Esophagus muscularis mucosa (tissue), 4 donors: ENCODE measurements at regions not wholly inside any gene's neighbourhood (a gene's known extent, or its start where the extent isn't known, plus 50 kb on each side); places are given as distances from the start of the nearest gene placed in this dataset.

Source experiments
- DNase-seq: peaks from one replicate; pipeline ENCODE4 v3.0.0-alpha.2; 2017; ENCODE audit errors: extremely low spot score
- H3K27ac ChIP-seq, 4 donors: fragments of 200-600 bp; sonication (generic); replicated peaks in 1 of 4; 1 replicate in 3 of 4; 2 replicates in 1 of 4; pipeline ENCODE4 v1.5.1; 2016 to 2019; ENCODE audit warnings: mild to moderate bottlenecking in 1 of 4
- H3K27me3 ChIP-seq, 4 donors: fragments of 200-600 bp; sonication (generic); one replicate each; pipeline versions ENCODE4 v1.5.1 to v1.6.0; 2016 to 2019
- H3K36me3 ChIP-seq, 4 donors: fragments of 200-600 bp; sonication (generic); one replicate each; pipeline ENCODE4 v1.5.1; 2016 to 2019
- H3K4me1 ChIP-seq, 4 donors: fragments of 200-600 bp; sonication (generic); one replicate each; pipeline ENCODE4 v1.5.1; 2016 to 2019
- H3K4me3 ChIP-seq, 4 donors: fragments of 200-600 bp; sonication (generic); 1 replicate in 2 of 4; 2 replicates in 2 of 4; pipeline ENCODE4 v1.5.1; 2016 to 2019; ENCODE audit warnings: mild to moderate bottlenecking in 4 of 4, moderate library complexity in 1 of 4
- H3K9me3 ChIP-seq, 4 donors: fragments of 200-600 bp; sonication (generic); 1 replicate in 3 of 4; 2 replicates in 1 of 4; pipeline ENCODE4 v1.5.1; 2016 to 2019
- EP300 ChIP-seq: sonication (generic); formaldehyde crosslinking; IDR thresholded peaks from one replicate; pipeline ENCODE4 v1.6.1; 2017; ENCODE audit warnings: antibody characterized with exemption
- POLR2A ChIP-seq: fragments of 450-650 bp; IDR thresholded peaks from one replicate; pipeline ENCODE4 v1.6.1; 2017; ENCODE audit warnings: antibody characterized with exemption, moderate library complexity, mild to moderate bottlenecking, low read depth
- POLR2AphosphoS5 ChIP-seq, 2 donors: sonication (generic); formaldehyde crosslinking; IDR thresholded peaks; one replicate each; pipeline ENCODE4 v1.6.1; 2017; ENCODE audit warnings: antibody characterized with exemption in 2 of 2
- WGBS: methylation state at CpG from one replicate; pipeline ENCODE4 v1.1.5; 2018; 5-methylcytosine and 5-hydroxymethylcytosine counted together
- intact Hi-C: fragments of 100-400 bp; cut with DNase I; formaldehyde crosslinking; loops from one replicate; pipeline ENCODE4 v1.15.1; 2023
- TF ChIP-seq, protein P1 (sequence below), 3 experiments: fragments of 200-600 bp in 2 of 3; fragments of 450-650 bp in 1 of 3; sonication (generic) in 2 of 3; IDR thresholded peaks; one replicate each; pipeline ENCODE4 v1.5.1; 2017 to 2019; ENCODE audit warnings: antibody characterized with exemption in 3 of 3, mild to moderate bottlenecking in 2 of 3, moderate library complexity in 1 of 3

DNA sequence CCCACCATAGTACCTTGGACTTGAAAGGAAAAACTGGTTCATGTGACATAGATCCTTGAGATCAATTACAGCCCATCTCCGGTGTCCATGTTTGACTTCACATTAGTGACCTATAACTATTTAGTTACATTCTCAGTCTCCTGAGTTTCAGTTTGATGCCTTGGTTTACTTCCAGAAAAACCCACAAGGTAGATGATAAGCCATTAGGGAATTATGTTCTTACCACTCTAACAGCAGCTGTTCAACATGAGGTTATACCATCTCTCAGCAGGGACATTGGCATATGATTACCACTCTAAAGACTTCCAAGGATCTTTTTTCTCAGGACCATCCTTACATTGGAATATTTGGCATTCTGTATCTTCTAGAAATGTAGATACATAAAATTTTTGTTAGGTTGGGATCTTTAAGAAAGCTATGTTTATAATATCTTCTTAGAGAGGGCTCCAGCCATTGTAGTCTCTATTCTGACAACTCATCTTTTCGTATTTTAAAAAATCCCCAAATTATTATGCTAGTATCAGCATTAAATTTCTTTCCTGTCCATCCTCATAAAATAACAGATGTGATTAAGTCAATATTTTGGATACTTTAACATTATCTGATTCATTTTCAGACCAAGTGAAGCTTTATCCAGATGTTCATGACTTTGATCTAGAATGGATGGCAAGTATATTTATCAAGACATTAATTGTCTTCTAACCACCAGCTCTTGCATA is 258.9 kb downstream of the RDH14 start:
- no peaks in the 10 kb centered on the region for H3K36me3 ChIP-seq
- H3K4me3 ChIP-seq = no peak overlapping the region
- no peaks in the 10 kb centered on the region for H3K27me3 ChIP-seq
- H3K4me1 ChIP-seq = no peaks in the 10 kb centered on the region
- no peak for DNase-seq
- TF ChIP-seq POLR2A (no peak), EP300 (no peak), POLR2AphosphoS5 (IDR thresholded peaks at IDR 0.05) (no peak)
- TF ChIP-seq, protein P1, sequence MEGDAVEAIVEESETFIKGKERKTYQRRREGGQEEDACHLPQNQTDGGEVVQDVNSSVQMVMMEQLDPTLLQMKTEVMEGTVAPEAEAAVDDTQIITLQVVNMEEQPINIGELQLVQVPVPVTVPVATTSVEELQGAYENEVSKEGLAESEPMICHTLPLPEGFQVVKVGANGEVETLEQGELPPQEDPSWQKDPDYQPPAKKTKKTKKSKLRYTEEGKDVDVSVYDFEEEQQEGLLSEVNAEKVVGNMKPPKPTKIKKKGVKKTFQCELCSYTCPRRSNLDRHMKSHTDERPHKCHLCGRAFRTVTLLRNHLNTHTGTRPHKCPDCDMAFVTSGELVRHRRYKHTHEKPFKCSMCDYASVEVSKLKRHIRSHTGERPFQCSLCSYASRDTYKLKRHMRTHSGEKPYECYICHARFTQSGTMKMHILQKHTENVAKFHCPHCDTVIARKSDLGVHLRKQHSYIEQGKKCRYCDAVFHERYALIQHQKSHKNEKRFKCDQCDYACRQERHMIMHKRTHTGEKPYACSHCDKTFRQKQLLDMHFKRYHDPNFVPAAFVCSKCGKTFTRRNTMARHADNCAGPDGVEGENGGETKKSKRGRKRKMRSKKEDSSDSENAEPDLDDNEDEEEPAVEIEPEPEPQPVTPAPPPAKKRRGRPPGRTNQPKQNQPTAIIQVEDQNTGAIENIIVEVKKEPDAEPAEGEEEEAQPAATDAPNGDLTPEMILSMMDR (IDR thresholded peaks at IDR 0.05) = no peak
- WGBS = 92% methylated on average over 2 of the region's 2 CpGs
- no peak overlapping the region for H3K27ac ChIP-seq
- intact Hi-C loops = no loop called here
- H3K9me3 ChIP-seq = no peaks in the 10 kb centered on the region

DNA sequence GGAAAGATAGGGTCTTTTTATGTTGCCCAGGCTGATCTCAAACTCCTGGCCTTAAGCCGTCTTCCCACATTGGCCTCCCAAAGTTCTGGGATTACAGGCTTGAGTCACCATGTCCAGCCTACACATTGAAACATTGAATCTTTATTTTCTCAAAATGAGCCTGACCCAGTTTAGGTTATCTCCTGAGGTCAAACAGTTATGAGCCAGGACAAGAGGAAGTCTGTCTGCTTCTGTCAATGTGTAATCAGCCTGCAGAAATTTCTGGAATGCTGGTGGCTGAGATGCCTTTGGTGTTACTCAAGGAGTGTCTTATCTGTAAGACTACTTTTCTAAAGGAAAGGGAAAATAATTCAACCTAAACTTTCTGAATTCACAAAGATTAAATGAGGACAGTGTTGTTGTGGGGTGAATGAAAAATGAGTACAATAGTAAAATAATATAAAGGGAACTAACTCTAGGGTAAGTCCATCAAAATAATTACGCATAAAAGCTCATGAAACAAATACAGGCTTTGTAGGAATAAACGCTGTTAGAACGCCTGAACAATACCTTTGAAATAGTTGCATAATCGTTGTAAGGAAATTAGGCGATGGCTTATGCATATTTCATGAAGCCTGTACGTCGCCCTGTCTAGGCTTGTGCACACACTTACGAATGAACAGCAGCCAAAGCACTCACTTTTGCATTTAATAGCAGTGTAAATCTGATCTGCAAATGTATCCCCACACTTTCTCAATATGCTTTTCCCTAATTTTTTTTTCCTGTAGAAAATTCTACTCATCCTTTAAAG is 260.8 kb downstream of the RDH14 start:
- 82% methylated on average over 9 of the region's 9 CpGs for WGBS
- intact Hi-C loops = no loop called here
- H3K27me3 ChIP-seq = no peaks in the 10 kb centered on the region

DNA sequence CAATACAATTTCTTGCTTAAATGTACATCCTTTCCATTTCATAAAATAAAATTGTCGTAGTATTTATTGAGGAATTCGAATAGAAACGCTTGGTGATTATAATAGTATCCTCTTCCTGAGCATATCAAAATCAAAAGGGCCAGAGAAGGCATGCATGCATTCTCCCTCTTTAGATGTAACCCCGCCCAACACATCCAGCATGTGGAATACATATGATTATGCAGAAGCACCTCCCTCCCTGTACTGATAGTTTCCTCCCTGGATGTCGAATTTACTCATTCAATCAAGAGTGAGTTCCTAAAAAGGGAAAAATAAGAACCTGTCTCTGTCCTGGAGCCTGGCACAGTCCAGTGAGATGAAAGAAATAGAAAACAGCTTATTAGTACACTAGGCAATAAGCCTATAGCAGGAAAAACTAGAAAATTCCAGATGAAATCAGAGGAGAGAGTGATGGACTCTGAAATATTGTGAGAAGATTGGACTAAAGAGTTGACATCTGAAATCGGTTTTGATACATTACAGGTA is 262.9 kb downstream of the RDH14 start:
- Histone ChIP-seq H3K4me3 (no peak overlapping the region), H3K36me3 (no peaks in the 10 kb centered on the region), H3K4me1 (no peaks in the 10 kb centered on the region), H3K27ac (no peak overlapping the region), H3K27me3 (no peaks in the 10 kb centered on the region), H3K9me3 (no peaks in the 10 kb centered on the region)
- TF ChIP-seq, protein P1 (IDR thresholded peaks at IDR 0.05) = no peak
- TF ChIP-seq POLR2A (no peak), POLR2AphosphoS5 (IDR thresholded peaks at IDR 0.05) (no peak), EP300 (no peak)
- intact Hi-C loops = no loop called here
- 83% methylated on average over 6 of the region's 6 CpGs for WGBS
- no peak for DNase-seq

More for the DNA sequence above, 260.8 kb downstream of the RDH14 start:
- Histone ChIP-seq H3K4me1 (no peaks in the 10 kb centered on the region), H3K27ac (no peak overlapping the region), H3K9me3 (no peaks in the 10 kb centered on the region), H3K4me3 (no peak overlapping the region), H3K36me3 (no peaks in the 10 kb centered on the region)
- DNase-seq = no peak
- TF ChIP-seq POLR2A = no peak

DNA sequence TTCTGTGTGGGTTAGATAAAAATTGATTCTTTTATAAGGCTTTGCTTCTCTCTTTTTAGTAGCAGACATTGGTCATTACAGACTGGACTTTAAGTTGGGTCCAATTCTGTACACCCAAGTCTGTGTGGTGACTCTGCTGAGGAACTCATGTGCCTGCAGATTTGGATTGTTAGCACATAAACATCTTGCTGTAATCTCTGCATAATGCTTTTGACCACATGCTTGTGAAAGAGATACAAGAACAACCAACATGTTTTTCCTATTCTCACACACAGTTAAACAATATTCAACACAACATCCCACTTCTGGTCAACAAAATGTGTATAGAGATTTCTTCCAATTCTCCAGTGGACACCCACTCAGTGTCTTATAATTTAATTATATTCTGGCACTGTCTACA is 270.1 kb downstream of the RDH14 start:
- intact Hi-C loops = no loop called here
- DNase-seq = no peak
- H3K27ac ChIP-seq = no peak overlapping the region
- no peaks in the 10 kb centered on the region for H3K4me1 ChIP-seq
- TF ChIP-seq EP300 = no peak
- TF ChIP-seq, protein P1 (IDR thresholded peaks at IDR 0.05) = no peak
- no peak for TF ChIP-seq POLR2AphosphoS5 (IDR thresholded peaks at IDR 0.05)
- TF ChIP-seq POLR2A = no peak
- H3K27me3 ChIP-seq = no peaks in the 10 kb centered on the region
- peaks cover 0 to 5% (median 0%) of the 10 kb centered on the region in 4 donors for H3K9me3 ChIP-seq
- H3K4me3 ChIP-seq = no peak overlapping the region
- H3K36me3 ChIP-seq = no peaks in the 10 kb centered on the region

DNA sequence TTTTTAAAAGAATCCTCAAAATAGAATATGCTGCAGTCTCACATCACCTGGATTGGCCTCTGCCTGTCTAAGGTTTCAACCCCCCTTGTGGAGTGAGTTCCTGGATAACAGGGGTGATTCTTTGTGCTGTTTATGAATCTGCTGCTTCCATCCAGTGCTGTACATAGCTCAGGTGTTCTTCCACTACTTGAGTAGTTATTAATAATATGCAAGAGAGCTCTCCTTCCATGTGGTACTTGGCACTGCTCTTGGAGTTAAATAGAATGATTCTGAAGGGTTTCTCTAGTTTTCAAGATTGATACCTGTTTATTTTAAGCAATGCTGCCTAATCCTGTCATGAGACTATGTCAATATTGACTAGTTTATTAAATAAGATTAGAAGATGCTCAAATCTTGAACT is 273.6 kb downstream of the RDH14 start:
- no peak overlapping the region for H3K4me3 ChIP-seq
- H3K27me3 ChIP-seq = no peaks in the 10 kb centered on the region
- no peaks in the 10 kb centered on the region for H3K36me3 ChIP-seq
- H3K27ac ChIP-seq = no peak overlapping the region
- intact Hi-C loops = no loop called here
- peaks cover 0 to 5% (median 0%) of the 10 kb centered on the region in 4 donors for H3K9me3 ChIP-seq
- no peak for DNase-seq
- H3K4me1 ChIP-seq = no peaks in the 10 kb centered on the region
- TF ChIP-seq POLR2AphosphoS5 (IDR thresholded peaks at IDR 0.05) = no peak
- TF ChIP-seq POLR2A = no peak
- TF ChIP-seq, protein P1 (IDR thresholded peaks at IDR 0.05) = no peak
- TF ChIP-seq EP300 = no peak
